ENCODE measurements at regions not wholly inside any gene's neighbourhood (a gene's known extent, or its start where the extent isn't known, plus 50 kb on each side); places are given as distances from the start of the nearest gene placed in this dataset.

GRCh38 chr1:5511381-5512097, 480.7 kb downstream of the NPHP4 start:
- Histone ChIP-seq H3K4me1 (ENCODE audit: insufficient read depth) (no peaks in the 10 kb centered on the region), H3K36me3 (ENCODE audit: insufficient read depth) (no peaks in the 10 kb centered on the region), H3K27ac (ENCODE audit: low read depth) (no peak overlapping the region), H3K4me3 (ENCODE audit: low read depth, low read length) (no peak overlapping the region)
- WGBS: 67% methylated on average over 9 of the region's 9 CpGs
- DNase-seq (ENCODE audit: extremely low spot score): no peak

- H3K27ac ChIP-seq (ENCODE audit: low read depth): no peak overlapping the region
- H3K36me3 ChIP-seq (ENCODE audit: insufficient read depth): no peaks in the 10 kb centered on the region
- no peaks in the 10 kb centered on the region for H3K4me1 ChIP-seq (ENCODE audit: insufficient read depth)
- DNase-seq (ENCODE audit: extremely low spot score): no peak
- H3K4me3 ChIP-seq (ENCODE audit: low read depth, low read length): no peak overlapping the region
- 33% methylated on average over 21 of the region's 21 CpGs for WGBS
These were observed 482.4 kb downstream of the NPHP4 start for GRCh38 chr1:5509664-5510452.

DNA sequence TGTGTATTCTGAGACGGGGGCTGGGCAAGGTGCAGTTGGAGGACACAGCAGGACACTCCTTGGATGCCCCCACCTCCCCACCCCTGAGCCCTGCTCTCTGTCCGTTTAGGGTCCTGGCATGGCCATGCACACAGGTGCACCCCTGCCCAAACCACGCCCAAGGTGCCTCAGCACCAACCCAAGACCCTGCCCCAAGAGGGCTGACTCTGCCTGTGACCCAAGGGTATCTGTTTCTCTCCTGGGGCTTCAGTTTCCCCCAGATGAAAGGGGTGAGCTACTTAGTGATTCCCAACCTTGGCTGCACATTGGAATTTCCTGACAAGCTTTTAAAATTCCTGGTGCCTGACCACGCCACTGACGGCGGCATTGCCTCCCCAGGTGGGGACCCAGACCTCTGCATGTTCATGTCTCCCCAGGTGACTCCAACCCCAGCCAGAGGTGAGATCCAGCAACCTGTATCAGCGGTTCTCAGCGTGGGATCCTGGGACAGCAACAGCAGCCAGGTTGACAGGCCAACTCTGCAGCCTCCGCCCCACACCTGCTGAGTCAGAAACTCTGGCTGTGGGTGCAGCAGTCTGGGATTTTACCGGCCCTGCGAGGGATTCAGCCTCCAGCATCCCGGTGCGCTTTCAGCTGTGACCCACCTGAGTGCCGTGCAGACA, 483.4 kb downstream of the NPHP4 start:
- H3K27ac ChIP-seq (ENCODE audit: low read depth): no peak overlapping the region
- H3K36me3 ChIP-seq (ENCODE audit: insufficient read depth): no peaks in the 10 kb centered on the region
- no peak overlapping the region for H3K4me3 ChIP-seq (ENCODE audit: low read depth, low read length)
- no peak for DNase-seq (ENCODE audit: extremely low spot score)
- 83% methylated on average over 14 of the region's 14 CpGs for WGBS
- no peaks in the 10 kb centered on the region for H3K4me1 ChIP-seq (ENCODE audit: insufficient read depth)

DNA sequence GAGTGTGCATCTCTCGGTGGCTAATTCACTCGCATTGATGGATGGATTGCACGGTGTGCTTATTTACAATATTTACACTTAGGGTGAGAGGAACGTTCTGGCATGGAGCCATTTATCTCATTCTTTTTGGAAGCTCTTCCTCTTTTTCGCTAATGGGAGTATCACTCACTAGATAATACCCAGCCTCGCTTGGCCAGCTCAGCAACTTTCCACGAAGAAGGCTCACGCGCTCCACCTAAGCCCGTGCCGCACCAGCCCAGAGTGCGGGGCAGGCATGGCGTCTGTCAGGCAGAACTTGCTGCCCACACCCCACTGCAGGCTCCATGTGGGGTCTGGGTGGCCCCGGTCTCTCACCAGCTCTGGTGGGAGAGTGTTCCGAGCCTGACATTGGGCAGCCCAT, 484.9 kb downstream of the NPHP4 start:
- no peaks in the 10 kb centered on the region for H3K36me3 ChIP-seq (ENCODE audit: insufficient read depth)
- no peaks in the 10 kb centered on the region for H3K4me1 ChIP-seq (ENCODE audit: insufficient read depth)
- 58% methylated on average over 15 of the region's 15 CpGs for WGBS
- DNase-seq (ENCODE audit: extremely low spot score): no peak
- H3K4me3 ChIP-seq (ENCODE audit: low read depth, low read length): no peak overlapping the region
- no peak overlapping the region for H3K27ac ChIP-seq (ENCODE audit: low read depth)

DNA sequence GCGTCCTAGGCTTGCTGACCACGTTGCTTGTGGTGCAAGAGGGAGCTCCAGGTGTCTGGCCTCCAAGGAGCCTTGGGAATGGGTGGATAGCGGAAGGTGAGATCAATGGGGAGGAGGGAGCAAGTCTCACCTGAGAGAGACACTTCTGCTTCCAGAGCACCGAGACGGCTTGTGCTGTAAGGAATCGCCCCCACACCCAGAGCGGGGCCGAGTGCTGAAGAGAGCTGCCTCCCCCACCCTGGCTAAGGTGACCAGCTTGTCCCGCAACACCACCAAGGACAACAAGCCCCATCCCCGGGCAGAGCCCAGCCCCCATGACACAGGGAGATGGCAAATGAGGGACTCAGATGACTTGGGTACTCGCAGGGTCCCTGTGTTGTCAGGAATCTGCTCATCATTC, 485.6 kb downstream of the NPHP4 start:
- Histone ChIP-seq H3K4me3 (ENCODE audit: low read depth, low read length) (no peak overlapping the region), H3K4me1 (ENCODE audit: insufficient read depth) (no peaks in the 10 kb centered on the region), H3K36me3 (ENCODE audit: insufficient read depth) (no peaks in the 10 kb centered on the region), H3K27ac (ENCODE audit: low read depth) (no peak overlapping the region)
- 83% methylated on average over 11 of the region's 11 CpGs for WGBS
- DNase-seq (ENCODE audit: extremely low spot score): no peak

GRCh38 chr1:5505944-5506343, 486.3 kb downstream of the NPHP4 start:
- DNase-seq (ENCODE audit: extremely low spot score): no peak
- WGBS: 72% methylated on average over 6 of the region's 6 CpGs
- Histone ChIP-seq H3K36me3 (ENCODE audit: insufficient read depth) (no peaks in the 10 kb centered on the region), H3K27ac (ENCODE audit: low read depth) (no peak overlapping the region), H3K4me3 (ENCODE audit: low read depth, low read length) (no peak overlapping the region), H3K4me1 (ENCODE audit: insufficient read depth) (no peaks in the 10 kb centered on the region)

DNA sequence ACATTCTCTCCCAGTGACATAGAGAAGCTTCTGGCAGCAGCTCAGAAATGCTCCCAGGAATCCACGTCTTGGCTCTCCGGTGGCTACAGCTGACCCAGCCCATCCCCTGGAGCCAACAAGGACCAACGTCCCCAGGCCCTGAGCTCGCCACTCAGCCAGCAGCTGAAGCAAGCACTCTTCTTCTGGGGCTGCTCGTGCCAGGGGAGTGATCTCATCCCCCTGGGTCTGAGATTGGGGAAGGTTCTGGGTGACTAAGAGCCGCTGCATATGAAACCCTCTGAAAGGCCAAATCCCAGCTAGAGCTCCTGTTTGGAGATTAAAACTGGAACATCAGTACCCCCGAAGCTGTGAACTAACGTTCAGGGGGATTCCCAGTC, 487.9 kb downstream of the NPHP4 start:
- WGBS: 46% methylated on average over 8 of the region's 8 CpGs

DNA sequence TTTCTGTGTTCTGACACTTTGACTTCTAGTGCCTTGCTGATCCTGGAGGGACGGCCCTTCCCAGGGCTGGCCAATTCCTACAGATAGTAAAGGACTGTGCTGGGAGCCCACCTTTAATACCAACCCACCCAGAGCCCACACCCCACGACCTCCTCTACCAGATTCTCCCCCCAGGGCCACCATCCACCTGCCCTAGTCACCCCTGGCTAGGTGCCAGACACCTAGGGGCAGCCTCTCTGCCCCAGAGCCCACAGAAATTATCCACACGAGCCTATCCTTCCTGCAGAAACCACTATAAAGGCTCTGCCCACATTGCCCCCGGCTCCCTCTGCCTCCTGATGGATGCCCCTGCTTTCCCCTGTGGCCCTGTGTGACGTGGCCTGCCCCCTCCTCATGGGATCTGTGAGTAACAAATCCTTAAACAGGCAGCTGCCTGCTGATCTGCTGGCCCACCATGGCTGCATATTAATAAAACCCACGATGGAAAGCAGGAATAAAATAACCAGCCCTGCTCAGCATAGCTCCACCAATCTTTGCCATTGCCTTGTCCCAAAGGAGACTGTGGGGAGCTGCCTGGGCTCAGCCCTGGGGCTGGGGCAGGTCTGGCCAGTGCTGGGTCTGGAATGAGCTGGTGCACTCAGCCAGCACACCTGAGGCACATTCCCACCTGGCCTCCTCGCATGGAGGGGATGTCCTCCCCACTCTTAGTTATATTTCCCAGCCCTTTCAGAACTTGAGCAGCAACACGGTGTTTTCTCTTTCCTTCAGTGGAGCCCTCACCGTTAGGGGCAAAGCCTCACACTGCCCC, 488.5 kb downstream of the NPHP4 start:
- Histone ChIP-seq H3K27ac (ENCODE audit: low read depth) (no peak overlapping the region), H3K4me1 (ENCODE audit: insufficient read depth) (no peaks in the 10 kb centered on the region), H3K36me3 (ENCODE audit: insufficient read depth) (no peaks in the 10 kb centered on the region), H3K4me3 (ENCODE audit: low read depth, low read length) (no peak overlapping the region)
- 65% methylated on average over 9 of the region's 9 CpGs for WGBS
- DNase-seq (ENCODE audit: extremely low spot score): no peak

More for the DNA sequence above, 487.9 kb downstream of the NPHP4 start:
- H3K4me3 ChIP-seq (ENCODE audit: low read depth, low read length): no peak overlapping the region
- no peak for DNase-seq (ENCODE audit: extremely low spot score)
- no peak overlapping the region for H3K27ac ChIP-seq (ENCODE audit: low read depth)
- H3K36me3 ChIP-seq (ENCODE audit: insufficient read depth): no peaks in the 10 kb centered on the region
- H3K4me1 ChIP-seq (ENCODE audit: insufficient read depth): no peaks in the 10 kb centered on the region

DNA sequence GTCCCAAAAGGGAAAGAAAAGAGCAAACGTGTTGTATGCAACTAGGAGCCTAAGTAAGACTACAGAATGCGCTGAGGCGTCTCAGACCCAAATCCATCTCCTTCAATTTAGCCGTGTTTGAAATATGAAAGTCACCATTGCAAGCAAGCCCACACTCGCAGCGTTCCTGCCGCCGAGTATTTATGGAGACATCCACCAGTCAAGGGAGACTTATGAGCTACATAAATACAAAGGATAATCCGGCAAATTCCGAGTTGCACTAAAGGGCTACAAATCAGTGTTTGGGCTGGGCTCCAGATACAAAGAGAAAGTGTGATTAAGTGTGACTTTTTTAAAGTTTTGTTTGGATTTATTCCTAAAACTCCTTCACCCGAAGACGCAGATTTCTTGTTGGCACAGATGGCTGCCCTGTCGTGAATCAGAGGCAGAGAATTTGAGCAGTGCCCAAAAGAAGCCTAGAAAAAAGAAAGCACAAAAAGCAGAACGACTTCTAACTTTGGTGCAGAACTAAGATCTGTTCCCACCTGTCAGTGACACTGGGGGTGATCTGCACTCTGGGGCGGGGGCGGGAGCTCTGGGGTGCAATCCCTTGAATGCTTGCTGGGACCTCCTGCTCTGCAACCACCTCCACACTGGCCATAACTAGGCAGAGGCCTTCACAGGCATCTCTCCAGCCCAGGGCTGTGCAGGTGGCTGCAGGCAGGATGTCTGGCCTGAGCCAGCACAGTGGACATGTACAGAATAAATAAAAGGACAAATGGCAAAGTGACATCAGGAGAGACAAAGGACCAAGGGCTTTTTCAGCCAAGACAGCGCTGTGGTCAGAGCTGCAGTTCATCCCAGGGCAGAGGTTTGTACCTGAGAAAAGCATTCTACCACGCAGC, 489.7 kb downstream of the NPHP4 start:
- DNase-seq (ENCODE audit: extremely low spot score): no peak
- no peak overlapping the region for H3K4me3 ChIP-seq (ENCODE audit: low read depth, low read length)
- H3K27ac ChIP-seq (ENCODE audit: low read depth): no peak overlapping the region
- 39% methylated on average over 18 of the region's 18 CpGs for WGBS
- H3K36me3 ChIP-seq (ENCODE audit: insufficient read depth): no peaks in the 10 kb centered on the region
- no peaks in the 10 kb centered on the region for H3K4me1 ChIP-seq (ENCODE audit: insufficient read depth)

DNA sequence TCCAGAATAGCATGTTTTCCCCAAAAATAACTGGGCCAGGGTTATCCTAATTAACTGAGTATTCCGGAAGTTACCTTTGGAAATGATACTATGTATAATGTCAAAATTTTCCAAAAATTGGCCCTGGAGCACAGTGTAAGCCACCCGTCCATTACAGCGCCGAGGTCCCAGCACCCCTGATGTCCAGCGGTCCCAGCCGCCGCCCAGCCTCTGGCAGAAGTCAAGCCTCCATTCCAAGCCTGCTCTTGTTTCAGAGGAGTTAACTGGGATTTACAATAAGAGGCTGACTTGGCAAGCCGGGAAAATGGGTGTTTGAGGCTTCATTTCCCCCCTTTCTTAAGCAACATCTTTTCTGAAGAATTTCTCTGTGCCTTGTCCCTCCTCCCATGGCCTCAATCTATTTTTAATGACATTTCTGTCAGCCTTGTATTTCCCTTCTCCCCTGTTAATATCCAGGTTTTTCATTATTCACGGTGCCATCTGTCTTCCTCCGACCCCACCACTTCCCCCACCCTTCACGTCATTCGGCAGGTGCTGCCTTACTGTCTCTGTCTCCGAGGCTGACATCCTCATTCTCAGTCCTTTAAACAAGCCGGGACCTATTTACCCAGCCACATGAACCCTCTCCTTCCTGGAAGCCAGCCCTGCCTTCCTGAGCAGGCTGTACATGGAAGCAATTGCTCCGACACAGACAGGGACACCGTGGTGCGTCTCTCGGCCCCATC, 490.9 kb downstream of the NPHP4 start:
- 82% methylated on average over 18 of the region's 18 CpGs for WGBS
- no peak overlapping the region for H3K27ac ChIP-seq (ENCODE audit: low read depth)
- no peak for DNase-seq (ENCODE audit: extremely low spot score)
- H3K36me3 ChIP-seq (ENCODE audit: insufficient read depth): no peaks in the 10 kb centered on the region
- H3K4me3 ChIP-seq (ENCODE audit: low read depth, low read length): no peak overlapping the region
- no peaks in the 10 kb centered on the region for H3K4me1 ChIP-seq (ENCODE audit: insufficient read depth)

GRCh38 chr1:5500541-5500940, 491.7 kb downstream of the NPHP4 start:
- H3K36me3 ChIP-seq (ENCODE audit: insufficient read depth): no peaks in the 10 kb centered on the region
- no peaks in the 10 kb centered on the region for H3K4me1 ChIP-seq (ENCODE audit: insufficient read depth)
- 97% methylated on average over 20 of the region's 20 CpGs for WGBS
- DNase-seq (ENCODE audit: extremely low spot score): no peak
- no peak overlapping the region for H3K27ac ChIP-seq (ENCODE audit: low read depth)
- H3K4me3 ChIP-seq (ENCODE audit: low read depth, low read length): no peak overlapping the region

DNA sequence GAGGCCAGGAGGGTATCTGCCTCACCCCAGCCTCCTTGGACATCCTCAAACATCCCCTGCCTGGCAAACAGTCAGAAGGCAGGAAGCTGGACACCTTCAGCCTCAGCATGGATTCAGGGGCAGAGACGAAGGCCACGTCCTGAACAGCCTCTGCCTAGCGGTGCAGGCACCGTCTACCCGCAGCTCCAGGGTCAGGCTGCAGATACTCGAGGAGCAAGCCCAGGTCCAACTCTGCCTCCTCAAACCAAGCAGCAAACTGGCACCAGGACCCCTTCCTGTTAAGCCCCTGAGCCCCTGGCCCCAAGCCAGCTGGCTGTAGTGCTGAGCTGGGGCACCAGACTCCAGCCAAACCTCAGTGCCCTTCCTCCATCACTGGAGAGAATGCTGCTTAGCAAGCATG, 494.7 kb downstream of the NPHP4 start:
- WGBS: 63% methylated on average over 6 of the region's 6 CpGs
- Histone ChIP-seq H3K4me3 (ENCODE audit: low read depth, low read length) (no peak overlapping the region), H3K27ac (ENCODE audit: low read depth) (no peak overlapping the region), H3K4me1 (ENCODE audit: insufficient read depth) (no peaks in the 10 kb centered on the region), H3K36me3 (ENCODE audit: insufficient read depth) (no peaks in the 10 kb centered on the region)
- DNase-seq (ENCODE audit: extremely low spot score): no peak

All from urinary bladder (tissue), 3 donors.